ENCODE measurements at regions not wholly inside any gene's neighbourhood (a gene's known extent, or its start where the extent isn't known, plus 50 kb on each side); places are given as distances from the start of the nearest gene placed in this dataset.

- TF ChIP-seq CTCF (IDR thresholded peaks at IDR 0.05; ENCODE audit: insufficient read depth, low read length, poor library complexity, severe bottlenecking) (no peak), EZH2phosphoT487 (conservative IDR thresholded peaks at IDR 0.05; ENCODE audit: low read length) (no peak)
Measured at GRCh38 chr18:54509793-54510192, 81.3 kb upstream of the DYNAP start.
